HepG2 (cell line): ENCODE measurements at regions not wholly inside any gene's neighbourhood (a gene's known extent, or its start where the extent isn't known, plus 50 kb on each side); places are given as distances from the start of the nearest gene placed in this dataset.

ENCODE experiments used
- BRCA1 ChIP-seq: sonication (generic); formaldehyde crosslinking; IDR thresholded peaks from 2 replicates; pipeline ENCODE4 v1.4.0; 2020; ENCODE audit warnings: missing genetic modification reagents
- CTCF ChIP-seq: sonication (generic); formaldehyde crosslinking; IDR thresholded peaks from 2 replicates; pipeline ENCODE4 v1.5.0; 2020; ENCODE audit warnings: mild to moderate bottlenecking, missing genetic modification reagents, moderate library complexity
- ELK4 ChIP-seq: sonication (generic); formaldehyde crosslinking; IDR thresholded peaks from 2 replicates; pipeline ENCODE4 v1.9.0; 2021; ENCODE audit warnings: missing genetic modification reagents, borderline replicate concordance
- EZH2 ChIP-seq: conservative IDR thresholded peaks from 2 replicates; pipeline ENCODE4 v1.6.1; 2012; ENCODE audit warnings: mild to moderate bottlenecking, low read depth, low read length, moderate library complexity
- REPIN1 ChIP-seq: sonication (generic); formaldehyde crosslinking; IDR thresholded peaks from 2 replicates; pipeline ENCODE4 v1.8.0; 2022; ENCODE audit warnings: missing genetic modification reagents, low read depth, mild to moderate bottlenecking, borderline replicate concordance
- ZFX ChIP-seq: sonication (generic); formaldehyde crosslinking; IDR thresholded peaks from 2 replicates; pipeline ENCODE4 v1.4.0; 2020; ENCODE audit warnings: mild to moderate bottlenecking, low read depth, missing genetic modification reagents, moderate library complexity
- ZNF318 ChIP-seq: sonication (generic); formaldehyde crosslinking; IDR thresholded peaks from 2 replicates; pipeline ENCODE4 v1.4.0; 2020; ENCODE audit warnings: mild to moderate bottlenecking, missing genetic modification reagents
- ZNF710 ChIP-seq: sonication (generic); formaldehyde crosslinking; IDR thresholded peaks from 2 replicates; pipeline ENCODE4 v1.5.0; 2020; ENCODE audit warnings: mild to moderate bottlenecking, missing genetic modification reagents, borderline replicate concordance

GRCh38 chr3:80668100-80668499, 900.3 kb upstream of the ROBO1 start:
- no peak for TF ChIP-seq ZFX (CRISPR knock-in tag)
- no peak for TF ChIP-seq REPIN1 (CRISPR knock-in tag)
- no peak for TF ChIP-seq ELK4 (CRISPR knock-in tag)
- TF ChIP-seq ZNF318 (CRISPR knock-in tag): no peak
- no peak for TF ChIP-seq ZNF710
- TF ChIP-seq CTCF (CRISPR knock-in tag): no peak
- TF ChIP-seq EZH2: no peak
- TF ChIP-seq BRCA1 (CRISPR knock-in tag): no peak
